CD4-positive, alpha-beta T cell treated with Interferon gamma for 1 hour (primary cell): ENCODE measurements at regions not wholly inside any gene's neighbourhood (a gene's known extent, or its start where the extent isn't known, plus 50 kb on each side); places are given as distances from the start of the nearest gene placed in this dataset.
"Not testable (repeated sequence)": the region's sequence is repeated elsewhere in the genome, so short reads cannot be mapped to it uniquely, and the experiment has no call there.

ENCODE experiments used
- DNase-seq: peaks from one replicate; pipeline ENCODE4 v3.0.0-alpha.2; 2020

GRCh38 chr5:89710006-89710405 is 699.5 kb downstream of the CETN3 start:
- no peak for DNase-seq

DNA sequence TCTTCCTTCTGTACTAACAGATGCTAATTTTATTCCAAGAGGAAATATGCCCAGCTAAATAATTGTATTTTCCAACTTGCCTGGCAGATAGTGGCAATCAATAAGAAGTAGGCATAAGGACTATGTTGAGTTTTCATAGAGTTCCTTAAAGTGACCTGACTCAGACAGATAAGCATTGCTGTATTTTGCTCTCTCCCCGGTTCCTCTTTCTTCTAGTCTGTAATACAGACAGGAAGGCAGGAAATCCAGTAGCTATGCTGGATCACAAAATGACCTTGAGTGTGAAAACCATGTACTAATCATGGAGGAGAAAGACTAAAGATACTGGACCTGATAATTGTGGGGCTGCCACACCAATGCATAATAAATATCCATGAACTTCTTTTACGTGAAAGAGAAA is 701.7 kb downstream of the CETN3 start:
- DNase-seq, result no peak

- DNase-seq, result no peak
These were observed 702.8 kb downstream of the CETN3 start for GRCh38 chr5:89706731-89707130.

GRCh38 chr5:89703817-89704216 is 705.7 kb downstream of the CETN3 start:
- no peak for DNase-seq

DNA sequence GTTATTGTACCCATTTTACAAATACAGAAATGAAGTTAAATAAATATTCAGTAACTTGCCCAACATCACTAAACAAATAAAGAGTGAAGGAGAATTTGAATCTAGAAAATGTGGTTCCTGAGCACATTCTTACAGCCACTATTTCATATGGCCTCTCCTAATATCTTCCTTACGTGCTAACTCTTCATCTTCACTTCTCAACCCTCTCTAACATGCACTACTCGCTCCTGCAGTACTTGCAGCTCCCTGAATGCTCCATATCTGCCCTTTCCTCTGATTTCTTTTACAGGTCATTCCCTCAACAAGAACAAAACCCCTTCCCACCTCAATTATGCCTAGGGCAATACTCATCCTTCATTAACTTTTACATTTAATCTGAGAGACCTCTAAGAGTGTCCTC is 711.5 kb downstream of the CETN3 start:
- DNase-seq, result no peak

DNA sequence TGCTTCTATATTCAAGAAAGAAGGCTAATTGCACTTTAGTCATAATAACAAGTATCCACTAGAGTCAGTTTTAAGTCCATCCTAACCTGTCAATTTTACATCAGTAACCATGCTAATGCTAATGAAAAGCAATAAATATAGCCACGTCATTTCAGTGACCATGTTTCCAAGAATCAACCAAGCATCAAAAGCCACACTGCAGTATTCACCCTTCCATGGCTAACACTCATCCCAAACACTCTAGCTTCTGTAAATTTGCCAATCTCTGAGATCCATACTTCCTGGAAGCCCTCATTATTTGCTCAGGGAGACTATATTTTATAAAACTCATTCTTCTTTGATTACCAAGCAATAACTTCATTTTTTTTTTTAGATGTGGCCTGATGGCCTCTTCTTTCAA is 712.0 kb downstream of the CETN3 start:
- no peak for DNase-seq

DNA sequence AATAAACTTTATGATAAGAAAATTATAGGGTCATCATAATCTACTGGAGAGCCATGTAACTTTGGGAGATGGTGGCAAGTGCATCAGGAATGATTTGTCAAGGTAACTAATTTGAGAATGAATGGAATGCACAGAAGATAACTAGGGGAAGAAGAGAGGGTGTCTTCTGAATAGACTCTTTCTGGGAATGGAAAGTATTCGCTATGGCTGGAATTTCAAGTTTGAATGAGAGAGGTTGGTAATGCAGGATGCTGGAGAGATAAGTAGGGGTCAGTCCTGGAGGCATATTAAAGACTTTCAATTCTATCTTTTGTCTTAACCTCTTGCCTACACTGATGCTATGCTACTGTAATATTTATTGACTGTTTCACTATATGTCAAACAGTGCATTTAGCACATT is 714.2 kb downstream of the CETN3 start:
- no peak for DNase-seq

DNA sequence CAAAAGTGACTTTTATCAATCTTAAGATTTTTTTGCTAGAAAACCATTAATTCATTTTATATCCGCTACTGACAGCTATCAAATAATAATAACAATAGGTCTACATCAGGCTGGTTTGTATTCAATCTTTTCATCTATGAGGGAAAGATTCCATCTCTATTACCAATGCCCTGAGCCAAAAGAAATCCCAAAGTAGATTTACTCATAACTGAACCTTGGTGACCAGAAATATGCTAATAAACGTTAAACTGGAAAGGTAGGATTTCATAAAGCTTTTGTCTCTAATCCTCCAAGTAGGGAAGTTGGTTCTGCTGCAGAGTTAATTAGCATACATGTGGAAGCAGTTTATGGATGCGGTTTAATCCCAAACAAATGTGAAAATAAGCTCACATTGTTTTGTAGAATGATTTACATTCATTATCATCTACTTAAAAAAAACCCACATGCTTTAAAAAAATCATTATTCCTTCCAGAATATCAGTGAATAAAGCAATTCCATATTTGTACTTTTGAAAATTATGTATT is 715.5 kb downstream of the CETN3 start:
- no peak for DNase-seq

DNA sequence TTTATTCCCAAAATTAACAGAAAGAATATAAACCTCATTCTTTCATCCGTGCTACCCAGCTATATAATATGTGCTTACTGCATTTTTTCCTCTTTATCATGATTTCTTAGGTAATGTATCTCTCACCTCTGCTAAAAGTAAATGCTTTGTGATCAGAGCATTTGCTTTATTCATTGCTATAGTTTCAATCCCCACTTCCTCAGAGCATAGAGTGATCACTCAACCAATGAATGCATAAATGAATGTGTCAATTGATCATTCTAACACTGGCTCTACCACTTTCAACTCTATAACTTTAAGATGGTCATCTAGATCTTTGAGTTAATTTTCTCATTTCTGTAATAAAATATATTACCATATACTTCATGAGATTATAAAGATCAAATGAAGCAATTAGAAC is 719.2 kb downstream of the CETN3 start:
- no peak for DNase-seq

GRCh38 chr5:89686081-89686765 is 723.3 kb downstream of the CETN3 start:
- DNase-seq, result no peak

DNA sequence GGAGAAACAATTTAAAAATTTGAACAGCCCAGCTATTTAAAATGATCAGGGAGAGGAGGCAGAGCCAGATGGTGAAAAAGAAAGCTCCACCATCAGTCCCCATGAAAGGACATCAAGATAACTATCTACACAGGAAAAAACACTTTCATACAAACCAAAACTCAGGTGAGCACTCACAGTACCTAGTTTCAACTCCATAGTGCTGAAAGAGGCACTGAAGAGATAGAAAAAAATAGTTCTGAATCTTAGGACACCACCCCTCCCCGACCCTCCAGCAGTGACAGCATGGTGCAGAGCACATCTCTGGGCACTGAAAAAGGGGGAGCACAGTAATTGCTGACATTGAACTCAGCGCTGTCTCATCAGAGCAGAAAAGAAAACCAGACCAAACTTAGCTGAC is 732.9 kb downstream of the CETN3 start:
- no peak for DNase-seq

DNA sequence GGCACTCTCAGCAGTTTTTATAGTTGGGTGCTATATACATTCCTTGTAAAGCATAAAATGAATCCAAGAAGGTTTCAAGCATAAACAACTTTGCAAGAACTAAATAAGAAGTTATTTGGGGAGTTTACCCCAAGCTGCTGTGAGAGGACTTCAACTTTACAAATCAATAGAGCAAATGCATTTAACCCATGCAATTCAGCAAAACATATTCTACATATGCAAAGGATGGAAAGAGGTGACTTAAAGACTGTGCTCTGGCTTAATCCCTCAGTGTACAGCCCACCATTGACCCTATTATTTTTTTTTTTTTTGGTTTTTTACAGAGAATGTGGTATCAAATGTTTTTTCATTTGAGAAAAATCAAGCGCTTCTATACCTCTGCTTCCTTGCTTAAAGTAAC is 736.5 kb downstream of the CETN3 start:
- no peak for DNase-seq

DNA sequence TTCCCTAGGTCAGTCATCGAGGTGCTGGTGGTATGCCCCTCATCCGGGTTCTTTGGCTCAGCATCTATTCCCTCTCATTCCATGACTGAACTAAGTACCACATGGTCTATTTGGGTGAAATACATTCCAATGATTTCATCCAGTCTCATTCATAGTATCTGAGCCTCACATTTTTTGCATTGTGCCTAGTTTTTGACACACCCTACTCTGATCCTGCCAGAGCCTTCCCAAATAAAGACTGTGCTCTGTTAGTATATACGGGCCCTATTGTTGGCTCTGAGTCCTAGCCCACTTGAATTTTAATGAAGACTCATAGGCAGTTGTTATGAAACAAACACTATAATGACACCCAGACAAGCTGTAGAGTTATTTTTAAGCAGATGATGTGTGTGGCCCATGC is 740.7 kb downstream of the CETN3 start:
- DNase-seq, result no peak

DNA sequence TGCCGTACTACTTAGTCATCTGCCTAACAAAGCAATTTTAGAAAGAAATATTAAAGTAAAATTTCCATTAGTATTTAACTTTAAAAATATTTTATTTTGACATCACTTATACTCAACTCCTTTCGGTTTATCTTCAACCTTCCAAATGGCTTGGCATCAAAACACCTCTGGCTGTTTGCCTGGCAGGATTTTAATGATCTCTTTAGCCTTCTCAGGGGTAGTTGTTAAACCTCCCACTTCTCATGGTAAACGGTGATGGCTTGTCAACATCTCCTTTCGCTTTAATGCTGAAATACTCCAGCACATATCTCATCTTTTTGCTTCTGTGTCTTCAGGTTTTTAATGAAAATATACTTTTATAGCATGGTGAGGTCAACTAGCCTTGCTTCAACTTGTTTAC is 747.1 kb downstream of the CETN3 start:
- DNase-seq, result no peak

DNA sequence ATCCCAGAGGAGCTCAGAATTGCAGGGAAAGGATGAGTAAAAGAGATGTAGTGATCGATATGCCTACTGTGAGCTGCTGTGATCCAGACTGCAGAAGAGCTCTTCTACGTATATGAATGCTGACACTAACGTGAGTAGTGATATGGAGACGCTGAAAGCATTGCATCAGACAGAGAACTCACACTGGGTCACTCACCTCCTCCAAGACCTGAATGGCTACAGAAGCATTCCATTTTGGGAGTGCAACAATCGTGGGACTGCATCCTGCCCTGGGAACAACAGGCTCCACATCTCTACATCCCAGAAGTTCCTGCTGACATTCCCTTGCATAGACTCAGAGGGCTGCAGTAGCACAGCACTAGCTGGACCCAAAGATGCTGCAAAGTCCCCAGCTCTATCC is 755.9 kb upstream of the MEF2C start:
- DNase-seq, result no peak

- not testable (repeated sequence) for DNase-seq
These were observed 751.2 kb upstream of the MEF2C start for GRCh38 chr5:89634176-89634575.

- not testable (repeated sequence) for DNase-seq
These were observed 747.1 kb upstream of the MEF2C start for GRCh38 chr5:89630064-89630463.

GRCh38 chr5:89628876-89629635 is 746.1 kb upstream of the MEF2C start:
- no peak for DNase-seq

- no peak for DNase-seq
These were observed 733.0 kb upstream of the MEF2C start for GRCh38 chr5:89615839-89616518.

DNA sequence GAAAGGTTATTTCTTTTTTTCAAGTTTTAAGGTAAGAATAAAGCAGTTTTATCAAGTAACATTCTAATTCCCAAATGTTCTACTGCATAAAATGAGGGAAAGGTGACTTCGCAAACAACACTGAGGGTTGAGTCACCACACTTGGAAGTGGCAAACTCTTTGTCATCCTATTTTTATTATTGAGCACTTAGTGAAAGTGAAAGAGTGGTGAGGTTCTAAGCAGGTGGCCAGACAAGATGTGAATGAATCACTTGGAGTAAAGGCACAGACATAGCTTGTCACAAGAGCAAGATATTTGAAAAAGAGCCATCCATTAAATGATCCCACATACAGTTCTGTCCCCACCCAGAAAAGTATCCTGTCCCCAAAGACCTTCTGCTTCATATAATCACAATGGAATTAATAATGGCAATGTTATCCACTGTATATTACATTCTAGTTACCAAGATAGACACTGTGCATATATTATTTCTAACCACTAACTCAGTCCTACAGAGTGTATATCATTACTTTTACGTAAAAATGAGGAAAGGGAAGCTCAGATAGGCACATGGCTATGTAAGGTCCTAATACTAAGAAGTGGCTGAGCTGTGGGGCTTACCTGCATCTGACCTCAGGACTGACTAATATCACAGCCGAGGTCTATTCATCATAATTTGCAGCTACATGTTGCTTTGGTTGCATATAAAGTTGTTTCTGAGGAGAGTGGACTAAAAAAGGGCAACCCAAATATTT is 730.4 kb upstream of the MEF2C start:
- DNase-seq, result no peak

- DNase-seq, result no peak
These were observed 724.1 kb upstream of the MEF2C start for GRCh38 chr5:89606939-89607534.

DNA sequence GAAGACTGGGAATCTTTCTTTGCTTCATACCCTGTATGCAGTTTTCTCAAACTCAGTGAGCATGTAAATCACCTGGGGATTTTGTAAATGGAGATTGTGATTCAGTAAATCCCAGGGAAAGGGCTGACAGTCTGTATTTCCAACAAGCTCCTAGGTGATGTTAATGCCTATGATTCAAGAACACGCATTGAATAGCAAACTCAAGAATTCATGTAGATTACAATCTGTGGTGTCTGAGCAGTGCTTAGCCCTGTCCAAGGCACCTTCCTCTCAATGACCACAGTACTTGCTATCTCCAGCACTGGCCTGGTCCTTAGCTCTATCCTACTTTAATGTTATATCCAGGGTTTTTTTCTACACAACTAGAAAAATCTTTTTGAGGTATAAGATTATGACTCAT is 721.4 kb upstream of the MEF2C start:
- no peak for DNase-seq

GRCh38 chr5:89601880-89602279 is 718.9 kb upstream of the MEF2C start:
- no peak for DNase-seq
